GM18870 (cell line): ENCODE measurements at regions not wholly inside any gene's neighbourhood (a gene's known extent, or its start where the extent isn't known, plus 50 kb on each side); places are given as distances from the start of the nearest gene placed in this dataset.
"Not testable (repeated sequence)": the region's sequence is repeated elsewhere in the genome, so short reads cannot be mapped to it uniquely, and the experiment has no call there.

ENCODE experiments used
- ATAC-seq: cut with Tn5 transposase; IDR thresholded peaks from one replicate; pipeline ENCODE4 v1.9.1; 2021; ENCODE audit warnings: moderate library complexity; ENCODE audit not compliant: unreplicated experiment

DNA sequence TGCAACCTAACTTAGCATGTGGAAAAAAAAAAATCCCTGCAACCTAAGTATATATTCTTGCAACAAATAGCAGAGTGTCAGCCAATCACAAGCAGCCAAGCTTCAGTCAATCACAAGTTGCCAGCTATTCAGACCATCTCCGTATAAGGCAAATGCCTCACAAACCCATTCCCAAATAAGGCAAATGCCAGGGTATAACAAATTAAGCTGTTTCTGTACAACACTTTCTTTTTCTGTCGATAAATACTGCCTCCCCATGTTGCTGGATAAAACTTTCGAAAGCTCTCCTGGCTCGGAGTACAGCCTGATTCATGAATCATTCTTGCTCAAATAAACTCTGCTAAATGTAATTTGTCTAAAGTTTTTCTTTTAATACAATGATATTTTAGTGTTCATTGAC, 460.7 kb upstream of the SMIM31 start:
- no peak for ATAC-seq

DNA sequence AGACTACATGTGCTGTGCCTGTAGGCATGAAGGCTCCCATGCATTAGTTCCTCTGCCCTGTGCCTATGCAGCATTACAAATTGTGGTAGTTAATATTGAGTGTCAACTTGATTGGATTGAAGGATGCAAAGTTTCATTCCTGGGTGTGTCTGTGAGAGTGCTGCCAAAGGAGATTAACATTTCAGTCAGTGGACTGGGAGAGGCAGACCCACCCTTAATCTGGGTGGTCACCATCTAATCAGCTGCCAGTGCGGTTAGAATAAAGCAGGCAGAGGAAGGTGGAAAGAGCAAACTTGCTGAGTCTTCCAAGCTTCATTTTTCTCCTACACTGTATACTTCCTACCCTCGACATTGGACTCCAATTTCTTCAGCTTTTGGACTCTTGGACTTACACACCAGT, 460.2 kb upstream of the SMIM31 start:
- ATAC-seq: no peak

DNA sequence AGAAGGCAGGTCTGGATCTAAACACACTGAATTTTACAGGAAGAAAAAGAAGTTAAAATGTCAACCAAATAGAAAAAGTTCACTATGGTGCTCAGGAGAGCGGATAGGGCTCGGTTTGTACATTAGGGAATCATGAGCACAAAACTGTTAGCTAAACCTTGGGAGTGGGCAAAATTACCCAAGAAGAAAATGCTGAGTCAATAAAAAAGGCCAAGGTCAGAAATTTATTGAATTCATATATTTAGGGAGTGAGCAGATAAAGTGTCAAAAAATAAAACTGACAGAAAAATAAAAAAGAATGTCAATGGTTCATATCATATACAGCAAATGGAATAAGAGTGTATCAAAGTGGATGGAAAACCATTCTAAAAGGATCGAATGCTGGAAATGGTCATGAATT, 452.5 kb upstream of the SMIM31 start:
- no peak for ATAC-seq

DNA sequence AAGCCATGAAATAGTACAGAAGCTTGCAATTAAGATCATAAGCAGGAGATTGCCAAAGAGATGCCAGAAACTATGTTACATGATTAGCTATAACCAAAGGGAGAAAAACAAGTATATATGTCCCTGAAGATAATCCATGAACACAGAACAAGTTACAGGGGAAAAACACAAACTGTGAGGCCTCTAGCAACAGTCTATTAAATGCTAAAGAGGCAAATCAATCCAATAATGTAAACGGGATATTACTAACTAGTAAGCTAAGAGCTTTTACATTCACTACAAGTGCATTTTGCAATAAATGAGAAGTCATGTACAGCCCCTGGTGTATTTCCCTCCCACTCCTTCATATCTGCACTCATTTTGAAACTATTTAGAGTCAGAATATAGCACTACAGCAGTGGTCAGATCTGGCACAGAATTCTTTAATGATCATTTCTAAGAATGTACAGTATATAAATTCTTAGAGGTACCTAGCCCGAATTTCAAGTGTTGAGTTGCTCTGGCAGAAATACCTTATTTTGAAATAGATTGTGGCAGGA, 449.8 kb upstream of the SMIM31 start:
- ATAC-seq: peak; percentile 85

DNA sequence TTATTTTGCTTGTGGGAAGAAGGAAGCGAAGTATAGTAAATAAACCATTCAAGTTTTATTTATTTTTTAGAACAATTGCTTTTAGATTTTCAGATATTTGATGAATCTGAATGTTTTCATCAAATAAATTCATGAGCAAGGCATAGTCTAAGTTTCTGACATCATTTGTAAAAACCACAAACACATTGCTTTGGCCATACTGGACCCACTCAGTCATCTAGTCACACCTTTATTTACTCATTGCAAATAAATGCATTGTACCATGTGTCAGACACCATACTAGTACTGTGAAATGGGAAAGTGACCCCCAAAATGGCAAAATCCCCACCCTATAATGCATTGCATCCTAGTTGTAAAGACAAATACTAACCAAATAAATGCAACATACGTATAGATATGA, 449.1 kb upstream of the SMIM31 start:
- no peak for ATAC-seq

DNA sequence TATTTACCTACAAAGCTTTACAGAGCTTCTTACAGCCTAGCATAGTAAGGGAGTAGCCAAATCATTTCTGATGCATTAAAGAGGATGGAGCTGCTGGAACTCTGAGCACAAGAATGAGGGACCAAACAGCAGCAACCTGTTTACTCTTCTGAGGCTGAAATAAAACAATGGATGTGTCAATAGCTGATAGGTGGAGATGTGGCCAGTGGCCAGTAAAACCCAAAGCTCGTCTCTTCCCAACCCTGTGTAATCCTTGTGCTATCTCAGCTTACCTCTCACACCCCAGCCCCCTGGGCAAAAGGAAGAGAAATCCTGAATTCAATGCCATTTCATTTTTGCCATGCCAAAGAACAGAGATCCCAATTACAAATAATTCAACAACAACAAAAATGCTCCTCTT, 446.7 kb upstream of the SMIM31 start:
- no peak for ATAC-seq

DNA sequence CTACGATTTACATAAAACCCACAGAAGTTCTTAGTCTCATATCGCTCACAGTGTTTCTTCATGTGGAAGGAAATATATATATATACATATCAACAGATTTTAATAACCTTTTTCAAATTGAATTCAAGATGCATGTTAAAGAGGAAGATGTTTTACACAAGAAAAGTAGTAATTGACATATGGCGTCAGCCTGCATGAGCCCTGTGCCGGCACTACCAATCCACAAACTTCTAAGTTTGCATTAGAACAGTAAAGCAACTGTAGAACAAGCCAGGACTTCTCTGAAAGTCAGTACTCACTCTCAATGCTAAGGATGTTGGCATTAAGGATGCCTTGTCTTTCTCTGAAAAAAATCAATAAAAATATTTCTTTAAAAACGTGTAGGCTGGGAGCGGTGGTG, 441.3 kb upstream of the SMIM31 start:
- no peak for ATAC-seq

DNA sequence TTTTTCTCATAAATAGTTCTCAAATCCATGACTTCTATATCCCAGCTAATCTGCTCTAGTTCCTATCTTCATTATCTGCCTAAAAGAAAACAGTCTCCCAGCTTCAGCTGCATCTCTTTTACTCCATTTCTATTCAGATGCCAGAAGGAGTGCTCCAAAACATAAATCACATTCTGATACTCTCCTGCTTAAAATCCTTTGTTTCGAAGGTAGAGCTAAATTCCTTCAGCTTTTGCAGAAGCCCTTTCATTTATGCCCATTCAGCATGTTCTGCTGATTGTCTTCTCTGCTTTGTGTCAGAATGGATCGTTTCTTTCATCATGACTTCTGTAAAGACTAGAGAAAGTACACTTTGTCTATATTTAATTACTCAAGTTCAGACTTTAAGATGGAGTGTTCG, 440.1 kb upstream of the SMIM31 start:
- ATAC-seq: no peak

DNA sequence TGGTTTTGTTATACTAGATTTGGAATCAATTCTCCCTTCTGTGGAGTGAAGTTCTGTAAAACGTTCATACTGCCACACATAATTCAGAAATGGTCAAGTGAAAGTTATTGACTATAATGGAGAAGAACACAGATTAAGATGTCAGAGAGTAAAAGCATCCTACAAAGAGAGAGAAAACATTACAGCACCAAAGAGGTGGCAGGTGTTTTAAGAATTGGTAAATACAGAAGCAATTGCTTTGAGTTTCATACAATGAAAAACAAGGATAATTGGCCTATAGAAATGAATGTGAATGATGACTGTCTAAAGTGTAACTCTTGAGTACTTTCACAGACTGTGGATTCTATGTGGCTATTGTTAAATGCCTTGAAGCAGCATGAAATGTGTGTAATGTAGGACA, 435.6 kb upstream of the SMIM31 start:
- ATAC-seq: no peak

DNA sequence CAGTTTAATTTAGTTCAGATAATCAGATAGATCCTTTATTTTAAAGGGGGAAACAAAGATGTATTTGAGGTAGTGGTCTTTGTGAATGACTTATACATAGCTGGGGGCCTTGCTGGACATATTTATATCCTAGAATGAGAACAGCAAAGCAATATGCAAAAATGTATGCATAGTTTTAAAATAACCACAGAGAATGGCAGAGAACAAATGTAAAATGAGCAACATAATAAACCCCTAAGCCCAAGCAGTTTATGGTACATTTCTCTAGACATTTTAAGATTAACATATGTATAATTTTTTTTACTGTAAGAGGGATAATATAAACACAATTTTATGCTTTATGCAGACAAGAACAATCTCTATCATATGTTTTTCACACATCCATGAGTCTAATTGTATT, 434.2 kb upstream of the SMIM31 start:
- ATAC-seq: no peak

DNA sequence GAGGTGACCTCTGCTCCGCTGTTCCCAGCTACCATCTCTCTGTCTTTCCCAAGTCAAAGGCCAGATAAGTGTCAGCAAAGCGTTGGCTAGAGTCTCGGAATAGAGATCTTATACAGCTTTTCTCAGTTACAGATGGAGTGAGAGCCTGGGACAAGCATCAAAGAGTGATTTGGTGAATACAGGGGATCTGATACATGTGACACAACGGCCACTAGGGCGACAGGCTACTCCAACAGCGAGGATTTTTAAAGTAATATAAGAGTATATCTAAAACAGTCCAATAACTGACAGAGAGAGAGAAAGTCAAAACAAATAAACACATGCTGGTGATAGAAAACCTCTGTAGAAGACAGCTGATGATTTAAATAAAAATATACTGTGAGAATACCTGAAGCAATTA, 433.1 kb upstream of the SMIM31 start:
- no peak for ATAC-seq

DNA sequence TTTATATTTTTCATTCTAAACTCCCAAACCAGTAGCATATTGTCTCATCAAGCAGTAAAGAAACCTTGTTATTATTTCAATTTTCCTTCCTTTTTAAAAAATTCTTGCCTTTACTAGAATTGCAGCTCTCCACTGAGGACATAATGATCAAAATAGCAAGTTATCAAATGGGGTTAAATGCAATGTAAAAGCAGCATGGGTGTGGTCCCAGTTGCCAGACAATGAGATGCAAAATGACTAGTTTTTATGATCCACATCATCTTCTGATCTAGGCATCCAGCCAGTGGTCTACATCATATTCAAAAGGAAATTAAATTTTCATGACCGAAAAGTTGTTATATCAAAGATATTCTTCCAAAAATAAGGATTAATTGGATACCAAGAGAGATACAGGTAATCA, 427.9 kb upstream of the SMIM31 start:
- ATAC-seq: no peak

DNA sequence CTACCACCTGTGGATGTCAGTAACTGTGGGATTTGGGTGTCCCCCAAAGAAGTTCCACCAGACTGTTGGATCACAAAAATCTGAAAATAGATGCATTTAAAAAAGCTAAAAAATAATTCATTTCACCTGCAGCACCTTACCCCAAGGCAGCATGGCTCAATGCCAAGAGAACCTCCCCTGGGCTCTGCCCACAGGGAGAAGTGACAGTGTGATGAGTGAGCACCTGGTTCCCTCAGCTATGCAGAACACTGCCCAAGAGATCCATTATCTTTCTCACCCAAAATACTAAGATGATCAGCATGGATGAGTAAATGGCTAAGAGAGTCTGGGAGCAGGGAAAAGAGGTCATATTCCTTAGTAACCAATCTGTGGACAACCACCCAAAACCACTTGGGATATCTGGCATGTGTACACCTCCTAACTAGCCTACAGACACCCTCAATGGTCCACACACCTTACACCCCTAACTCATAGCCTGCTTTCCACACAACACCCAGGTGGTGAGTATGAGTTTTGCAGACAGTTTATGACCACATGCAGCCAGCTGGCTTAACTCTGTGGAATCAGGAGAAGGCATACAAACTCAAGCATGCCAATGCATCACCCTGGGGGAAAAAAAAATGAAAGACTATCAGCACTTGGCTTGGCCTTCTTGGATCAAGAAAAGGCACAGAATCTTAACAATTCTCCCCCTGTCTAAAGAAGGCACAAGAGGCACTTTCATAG, 416.5 kb upstream of the SMIM31 start:
- no peak for ATAC-seq

DNA sequence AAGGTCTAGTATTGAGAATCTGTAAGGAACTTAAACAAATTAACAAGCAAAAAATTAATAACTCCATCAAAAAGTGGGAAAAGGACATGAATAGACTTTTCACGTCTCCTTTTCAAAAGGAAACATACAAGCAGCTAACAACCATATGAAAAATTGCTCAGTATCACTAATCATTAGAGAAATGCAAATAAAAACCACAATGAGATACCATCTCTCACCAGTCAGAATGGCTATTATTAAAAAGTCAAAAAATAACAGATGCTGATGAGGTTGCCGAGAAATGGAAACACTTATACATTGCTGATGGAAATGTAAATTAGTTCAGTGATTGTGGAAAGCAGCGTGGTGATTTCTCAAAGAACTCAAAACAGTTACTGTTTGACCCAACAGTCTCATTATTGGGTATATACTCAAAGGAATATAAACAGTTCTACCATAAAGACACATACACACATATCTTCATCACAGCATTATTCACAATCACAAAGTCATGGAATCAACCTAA, 410.4 kb upstream of the SMIM31 start:
- no peak for ATAC-seq

DNA sequence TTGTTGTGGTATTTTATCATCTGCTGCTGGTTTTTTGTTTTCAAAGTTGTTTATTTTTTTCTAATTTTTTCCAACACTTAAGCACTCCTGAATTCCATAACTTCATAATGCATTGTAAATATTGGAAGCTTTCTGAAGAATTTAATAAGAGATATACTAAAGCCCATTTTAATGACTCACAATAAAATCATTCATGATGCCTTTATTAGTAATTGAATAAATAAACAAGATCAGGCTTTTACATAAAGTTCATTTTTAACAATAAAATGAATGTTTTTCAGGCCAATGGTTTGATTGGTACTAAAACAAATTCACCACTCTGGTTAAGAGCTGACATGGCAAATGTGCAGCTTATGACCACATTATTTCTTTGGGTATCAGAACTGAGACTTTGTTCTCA, 408.2 kb upstream of the SMIM31 start:
- no peak for ATAC-seq

DNA sequence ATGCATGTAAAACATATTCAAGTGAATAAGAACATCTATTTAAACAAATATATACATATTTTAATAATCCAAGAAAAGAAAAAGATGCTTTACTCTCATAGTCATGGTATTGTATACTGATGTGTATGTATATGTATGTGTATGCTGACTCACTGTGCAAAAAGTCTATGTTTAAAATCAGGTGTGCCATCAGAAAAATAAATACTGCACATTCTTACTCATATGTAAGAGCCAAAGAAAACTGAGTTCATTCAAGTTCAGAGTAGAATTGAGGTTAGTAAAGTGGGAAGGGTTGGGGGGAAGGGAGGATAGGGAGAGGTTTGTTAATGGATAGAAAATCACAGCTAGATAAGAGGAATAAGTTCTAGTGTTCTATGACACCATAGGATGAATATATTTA, 403.9 kb upstream of the SMIM31 start:
- no peak for ATAC-seq

DNA sequence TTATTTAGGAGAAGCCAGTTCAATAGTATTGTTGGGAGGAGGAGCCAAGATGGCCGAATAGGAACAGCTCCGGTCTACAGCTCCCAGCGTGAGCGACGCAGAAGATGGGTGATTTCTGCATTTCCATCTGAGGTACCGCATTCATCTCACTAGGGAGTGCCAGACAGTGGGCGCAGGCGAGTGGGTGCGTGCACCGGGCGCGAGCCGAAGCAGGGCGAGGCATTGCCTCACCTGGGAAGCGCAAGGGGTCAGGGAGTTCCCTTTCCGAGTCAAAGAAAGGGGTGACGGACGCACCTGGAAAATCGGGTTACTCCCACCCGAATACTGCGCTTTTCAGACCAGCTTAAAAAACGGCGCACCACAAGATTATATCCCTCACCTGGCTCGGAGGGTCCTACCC, 403.2 kb upstream of the SMIM31 start:
- ATAC-seq: not testable (repeated sequence)

DNA sequence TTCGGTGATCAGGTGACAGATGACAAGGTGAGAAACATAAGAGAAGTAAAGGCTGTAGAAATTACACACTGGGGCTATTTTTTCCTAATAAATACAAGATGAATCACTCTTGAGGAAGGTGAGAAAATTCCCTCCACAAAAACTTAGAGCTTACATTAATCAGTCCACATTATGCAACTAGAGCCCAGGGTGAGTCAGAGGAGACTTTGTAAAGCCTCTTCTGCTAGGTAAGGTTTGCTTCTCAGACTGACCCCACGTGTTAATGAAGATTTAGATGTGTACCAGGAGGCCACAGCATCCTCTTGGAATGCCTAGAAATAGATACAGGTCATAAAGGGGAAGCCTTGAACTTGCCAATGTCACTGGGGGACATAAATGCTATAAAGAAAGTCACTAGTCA, 396.0 kb upstream of the SMIM31 start:
- ATAC-seq: no peak

DNA sequence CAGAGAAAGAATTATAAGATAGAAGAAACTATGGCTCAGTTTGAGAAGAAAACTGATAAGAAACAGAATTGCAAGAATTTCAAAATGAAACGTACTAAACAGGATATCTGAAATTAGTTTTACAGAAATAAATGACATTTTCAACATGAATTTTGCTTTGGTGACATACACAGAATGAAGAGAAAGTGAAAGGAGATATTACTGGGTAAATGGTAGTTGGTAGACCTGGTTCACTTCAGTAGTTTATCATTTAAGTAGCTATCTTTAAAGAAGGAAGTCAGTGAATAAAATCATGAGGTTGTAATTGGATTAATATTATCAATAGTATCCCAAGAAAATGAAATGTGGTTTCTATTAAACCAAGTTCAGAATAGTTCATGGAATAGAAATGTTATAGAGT, 395.5 kb upstream of the SMIM31 start:
- ATAC-seq: no peak

DNA sequence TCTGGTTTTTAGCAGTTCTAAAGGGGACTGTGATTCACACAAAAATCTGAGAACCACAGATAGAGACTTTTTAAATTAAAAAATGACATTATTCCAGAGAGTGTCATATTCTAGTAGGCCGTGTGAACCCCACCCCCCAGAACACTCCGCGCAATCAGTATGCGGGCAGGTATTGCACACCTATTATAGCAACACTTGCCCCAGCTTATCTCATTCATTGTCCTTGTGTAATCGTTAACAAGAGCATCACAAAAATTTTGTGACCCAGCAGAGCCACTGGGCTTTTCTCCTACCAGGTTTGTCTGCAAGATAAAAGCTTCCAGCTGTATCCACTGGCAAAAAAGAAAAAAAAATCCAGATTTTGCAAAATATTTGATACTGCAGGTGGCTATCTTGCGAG, 394.1 kb upstream of the SMIM31 start:
- no peak for ATAC-seq

DNA sequence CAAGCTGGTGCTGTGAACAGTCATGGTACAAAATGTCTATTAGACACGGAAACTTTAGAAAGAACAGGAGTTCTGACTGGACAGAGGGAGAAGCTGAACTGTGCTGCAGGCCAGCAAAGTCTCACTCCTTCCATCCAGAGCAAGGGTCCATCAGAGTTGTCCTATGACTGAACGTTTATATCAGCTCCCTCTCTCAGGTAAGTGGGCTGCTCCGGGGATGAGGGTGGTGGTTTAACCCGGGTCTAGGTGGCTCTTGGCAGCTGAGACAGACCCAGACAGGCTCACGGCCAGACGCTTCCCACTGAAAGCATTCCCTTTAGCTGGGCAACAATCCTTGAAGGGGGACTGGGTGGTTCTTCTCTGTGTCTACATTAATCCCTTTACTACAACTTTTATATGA, 385.0 kb upstream of the SMIM31 start:
- ATAC-seq: no peak

DNA sequence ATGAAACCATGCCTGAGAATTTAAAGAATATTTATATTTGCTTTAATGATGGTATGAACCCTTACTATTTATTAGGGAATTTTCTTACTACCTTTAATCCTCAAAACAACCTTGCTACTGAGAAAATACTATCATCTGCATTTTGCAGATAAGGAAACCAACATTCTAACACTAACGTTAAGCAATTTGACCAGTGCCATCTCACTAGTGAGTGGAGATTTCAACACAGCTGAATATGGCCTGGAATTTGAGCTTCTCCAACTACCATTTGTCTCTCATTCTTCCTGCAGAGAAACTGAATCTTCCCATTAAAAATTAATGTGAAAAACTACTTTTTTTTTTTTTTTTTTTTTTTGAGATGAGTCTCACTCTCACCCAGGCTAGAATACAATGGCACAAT, 380.9 kb upstream of the SMIM31 start:
- no peak for ATAC-seq

DNA sequence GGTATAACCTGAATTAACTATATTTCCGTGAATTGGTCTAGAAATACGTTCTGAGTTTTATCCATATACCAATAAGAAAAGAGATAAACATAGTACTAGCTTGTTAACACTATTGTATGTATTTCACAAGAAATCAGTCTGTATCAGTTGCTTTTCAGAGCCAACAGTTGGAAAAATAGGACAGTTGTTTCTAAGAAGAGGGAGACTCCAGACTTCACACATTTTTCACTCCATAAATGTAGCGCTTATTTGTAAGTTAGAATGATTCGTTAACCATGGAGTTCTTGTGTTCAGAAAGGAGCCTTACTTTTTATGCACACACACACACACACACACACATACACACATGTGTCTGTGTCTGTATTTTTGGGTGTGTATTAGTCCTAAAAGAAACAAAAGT, 376.7 kb upstream of the SMIM31 start:
- no peak for ATAC-seq
